ENCODE measurements at regions not wholly inside any gene's neighbourhood (a gene's known extent, or its start where the extent isn't known, plus 50 kb on each side); places are given as distances from the start of the nearest gene placed in this dataset.

DNA sequence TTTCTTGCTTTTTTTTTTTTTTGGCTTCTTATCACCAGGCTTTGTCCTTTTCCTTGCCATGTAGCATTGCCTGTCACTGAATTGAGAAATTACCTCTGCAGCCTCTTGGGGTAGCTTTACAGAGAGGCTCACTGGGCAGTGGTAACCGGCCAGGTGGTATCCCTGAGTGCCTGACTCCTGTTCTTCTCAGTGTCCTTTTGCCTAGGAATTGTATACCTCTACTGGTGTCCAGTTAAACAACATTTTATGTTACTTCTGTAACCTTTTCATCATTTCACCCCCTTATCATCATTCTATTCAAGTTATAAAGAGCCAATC lies 523.9 kb downstream of the BCL11A start:
- DNase-seq = no peak
- Histone ChIP-seq H3K9me3 (peaks cover 10% of the 10 kb centered on the region), H3K4me3 (no peak overlapping the region), H3K27me3 (ENCODE audit: insufficient read depth in 3 of 3, low read length in 2 of 3) (peaks cover 0 to 10% (median 2%) of the 10 kb centered on the region in 3 donors), H3K4me1 (no peaks in the 10 kb centered on the region), H3K27ac (no peak overlapping the region), H3K36me3 (ENCODE audit: insufficient read depth in 1 of 2, low read depth in 1 of 2) (no peaks in the 10 kb centered on the region)
- TF ChIP-seq, protein P1, sequence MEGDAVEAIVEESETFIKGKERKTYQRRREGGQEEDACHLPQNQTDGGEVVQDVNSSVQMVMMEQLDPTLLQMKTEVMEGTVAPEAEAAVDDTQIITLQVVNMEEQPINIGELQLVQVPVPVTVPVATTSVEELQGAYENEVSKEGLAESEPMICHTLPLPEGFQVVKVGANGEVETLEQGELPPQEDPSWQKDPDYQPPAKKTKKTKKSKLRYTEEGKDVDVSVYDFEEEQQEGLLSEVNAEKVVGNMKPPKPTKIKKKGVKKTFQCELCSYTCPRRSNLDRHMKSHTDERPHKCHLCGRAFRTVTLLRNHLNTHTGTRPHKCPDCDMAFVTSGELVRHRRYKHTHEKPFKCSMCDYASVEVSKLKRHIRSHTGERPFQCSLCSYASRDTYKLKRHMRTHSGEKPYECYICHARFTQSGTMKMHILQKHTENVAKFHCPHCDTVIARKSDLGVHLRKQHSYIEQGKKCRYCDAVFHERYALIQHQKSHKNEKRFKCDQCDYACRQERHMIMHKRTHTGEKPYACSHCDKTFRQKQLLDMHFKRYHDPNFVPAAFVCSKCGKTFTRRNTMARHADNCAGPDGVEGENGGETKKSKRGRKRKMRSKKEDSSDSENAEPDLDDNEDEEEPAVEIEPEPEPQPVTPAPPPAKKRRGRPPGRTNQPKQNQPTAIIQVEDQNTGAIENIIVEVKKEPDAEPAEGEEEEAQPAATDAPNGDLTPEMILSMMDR (IDR thresholded peaks at IDR 0.05) = no peak
- WGBS, 3 donors = 72 to 78% (median 77%) methylated on average over 1 of the region's 1 CpG
- ATAC-seq = no peak
- intact Hi-C loops (cut with DNase I) = no loop called here

DNA sequence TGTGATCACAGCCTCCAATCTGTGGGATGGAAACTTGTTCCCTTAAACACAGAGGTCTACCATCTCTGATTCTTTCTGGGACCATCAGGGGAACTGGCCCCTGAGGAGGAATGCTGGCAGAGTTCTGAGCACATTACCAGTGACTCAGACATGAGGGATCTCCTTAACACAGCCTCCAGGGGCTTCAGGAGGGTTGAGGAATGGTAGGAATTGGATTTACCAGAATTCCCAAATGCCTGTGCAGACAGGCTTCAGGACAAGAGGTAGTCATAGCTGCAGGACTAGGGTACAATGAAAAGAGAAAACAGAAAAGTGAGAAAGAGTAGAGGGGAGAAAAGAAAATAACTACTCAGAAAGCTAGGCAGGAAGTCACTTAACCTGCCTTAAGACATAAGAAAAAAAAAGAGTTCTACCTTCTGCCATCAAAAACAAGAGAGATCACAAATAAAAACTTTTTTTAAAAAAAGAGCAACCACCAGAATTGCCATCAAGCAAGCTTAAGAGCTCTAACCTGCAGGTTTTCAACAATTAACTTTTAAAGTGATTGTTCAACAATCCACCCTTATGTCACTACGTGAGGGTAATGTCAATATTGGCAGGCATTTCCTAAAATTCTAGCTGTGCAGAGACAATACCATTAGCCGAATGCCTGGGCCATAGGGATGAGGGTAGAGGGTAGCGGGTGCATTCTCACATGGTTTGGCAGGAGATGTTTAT lies 524.4 kb downstream of the BCL11A start:
- 42 to 66% (median 47%) methylated on average over 3 of the region's 3 CpGs for WGBS, 3 donors
- Histone ChIP-seq H3K27ac (no peak overlapping the region), H3K4me1 (no peaks in the 10 kb centered on the region), H3K36me3 (ENCODE audit: insufficient read depth in 1 of 2, low read depth in 1 of 2) (no peaks in the 10 kb centered on the region), H3K27me3 (ENCODE audit: insufficient read depth in 3 of 3, low read length in 2 of 3) (peaks cover 0 to 10% (median 2%) of the 10 kb centered on the region in 3 donors), H3K4me3 (no peak overlapping the region), H3K9me3 (peaks cover 8% of the 10 kb centered on the region)
- intact Hi-C loops (cut with DNase I) = no loop called here
- DNase-seq = no peak
- TF ChIP-seq, protein P1 (IDR thresholded peaks at IDR 0.05) = no peak
- ATAC-seq = no peak

DNA sequence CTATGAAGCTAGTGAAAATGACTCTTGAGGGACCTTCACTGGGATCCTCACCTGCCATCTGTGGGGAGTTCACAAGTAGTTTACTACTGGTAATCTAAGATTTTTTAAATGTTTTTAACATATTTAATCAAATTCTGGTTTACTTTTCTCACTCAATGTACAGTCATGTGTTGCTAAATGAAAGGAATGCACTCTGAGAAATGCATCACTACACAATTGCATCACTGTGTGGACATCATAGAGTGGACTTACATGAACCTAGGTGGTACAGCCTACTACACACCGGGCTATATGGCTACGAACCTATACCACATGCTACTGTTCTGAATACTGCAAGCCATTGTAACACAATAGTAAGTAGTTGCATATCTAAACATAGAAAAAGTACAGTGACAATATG lies 528.0 kb downstream of the BCL11A start:
- Histone ChIP-seq H3K4me3 (no peak overlapping the region), H3K27me3 (ENCODE audit: insufficient read depth in 3 of 3, low read length in 2 of 3) (peaks cover 0 to 14% (median 4%) of the 10 kb centered on the region in 3 donors), H3K9me3 (no peaks in the 10 kb centered on the region), H3K27ac (no peak overlapping the region), H3K4me1 (no peaks in the 10 kb centered on the region), H3K36me3 (ENCODE audit: insufficient read depth in 1 of 2, low read depth in 1 of 2) (no peaks in the 10 kb centered on the region)
- DNase-seq = no peak
- 93 to 97% (median 94%) methylated on average over 2 of the region's 2 CpGs for WGBS, 3 donors
- intact Hi-C loops (cut with DNase I) = no loop called here
- no peak for ATAC-seq
- TF ChIP-seq, protein P1 (IDR thresholded peaks at IDR 0.05) = no peak

DNA sequence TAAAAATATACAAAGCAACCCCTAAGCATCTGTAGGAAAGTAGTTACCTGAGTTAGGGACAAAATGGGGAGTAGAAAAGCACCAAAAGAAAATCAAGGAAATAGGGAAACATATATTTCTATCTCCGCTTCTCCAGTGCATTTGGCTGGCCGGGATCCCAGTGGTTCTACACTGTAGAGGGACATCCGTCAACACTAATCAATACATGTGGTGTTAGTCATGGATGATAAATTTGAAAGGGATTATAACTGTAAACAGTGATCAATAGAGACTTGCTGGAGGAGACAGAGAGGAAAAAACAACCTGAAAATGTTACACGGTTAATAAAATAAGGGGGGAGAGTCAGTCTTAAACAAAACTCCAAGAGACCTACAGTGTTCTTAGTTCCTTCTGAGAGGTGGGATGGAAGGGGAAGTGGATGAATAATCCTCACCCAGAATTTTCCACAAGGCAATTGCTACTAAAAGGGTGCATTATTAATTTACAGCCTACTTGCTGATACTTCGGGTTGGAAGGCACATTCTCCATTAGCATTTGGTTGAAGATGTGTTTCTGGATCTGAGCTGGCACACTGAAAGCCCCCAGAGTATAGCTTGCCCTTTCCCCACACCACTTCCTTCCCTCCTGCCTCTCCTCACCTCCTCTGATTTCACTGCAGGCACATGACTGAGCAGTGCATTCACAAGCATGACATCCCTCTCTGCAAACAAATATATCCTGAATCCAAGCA lies 530.0 kb downstream of the BCL11A start:
- TF ChIP-seq, protein P1 (IDR thresholded peaks at IDR 0.05) = no peak

More for the DNA sequence above, 530.0 kb downstream of the BCL11A start:
- no peaks in the 10 kb centered on the region for H3K4me1 ChIP-seq
- H3K36me3 ChIP-seq (ENCODE audit: insufficient read depth in 1 of 2, low read depth in 1 of 2) = no peaks in the 10 kb centered on the region
- H3K27ac ChIP-seq = no peak overlapping the region
- H3K4me3 ChIP-seq = no peak overlapping the region
- H3K9me3 ChIP-seq = peaks cover 7% of the 10 kb centered on the region
- intact Hi-C loops (cut with DNase I) = no loop called here
- ATAC-seq = no peak
- no peak for DNase-seq
- 64 to 72% (median 71%) methylated on average over 5 of the region's 5 CpGs for WGBS, 3 donors
- H3K27me3 ChIP-seq (ENCODE audit: insufficient read depth in 3 of 3, low read length in 2 of 3) = peaks cover 0 to 17% (median 4%) of the 10 kb centered on the region in 3 donors
